ENCODE measurements at regions not wholly inside any gene's neighbourhood (a gene's known extent, or its start where the extent isn't known, plus 50 kb on each side); places are given as distances from the start of the nearest gene placed in this dataset.
"Not testable (repeated sequence)": the region's sequence is repeated elsewhere in the genome, so short reads cannot be mapped to it uniquely, and the experiment has no call there.

GRCh38 chr9:138237099-138237498 is 359.5 kb downstream of the CACNA1B start:
- TF ChIP-seq CTCF, POLR2A (IDR thresholded peaks at IDR 0.05): not testable (repeated sequence)

Data from body of pancreas (tissue), 4 donors.